ENCODE measurements at regions not wholly inside any gene's neighbourhood (a gene's known extent, or its start where the extent isn't known, plus 50 kb on each side); places are given as distances from the start of the nearest gene placed in this dataset.

- TF ChIP-seq GATA3 (IDR thresholded peaks at IDR 0.05; ENCODE audit: low read depth, low read length) (no peak), GATA2 (IDR thresholded peaks at IDR 0.05; ENCODE audit: low read depth, low read length) (no peak)
These were observed 395.9 kb downstream of the MATN1 start for GRCh38 chr1:30327370-30328099.

Data from SH-SY5Y (cell line).